Heart left ventricle (tissue), 16 donors: ENCODE measurements at regions not wholly inside any gene's neighbourhood (a gene's known extent, or its start where the extent isn't known, plus 50 kb on each side); places are given as distances from the start of the nearest gene placed in this dataset.

ENCODE experiments used
- ATAC-seq, 4 donors: fragments of 200-7000 bp; cut with Tn5 transposase; one replicate each; pipeline ENCODE4 v1.9.1; 2020 to 2022; ENCODE audit warnings: moderate library complexity in 4 of 4, mild to moderate bottlenecking in 3 of 4, moderate number of reproducible peaks in 1 of 4
- DNase-seq, 5 donors: peaks; one replicate each; pipeline ENCODE4 v3.0.0-alpha.2; 2020
- H3K27ac ChIP-seq, 12 donors: fragments of 200-600 bp; sonication (generic) in 4 of 12; one replicate each; pipeline versions ENCODE4 v1.5.0 to v1.8.0; 2016 to 2022; ENCODE audit warnings: mild to moderate bottlenecking in 2 of 12
- H3K27me3 ChIP-seq, 9 donors: fragments of 200-600 bp; sonication (generic) in 2 of 9; one replicate each; pipeline versions ENCODE4 v1.5.1 to v1.8.0; 2016 to 2022; ENCODE audit warnings: mild to moderate bottlenecking in 3 of 9
- H3K36me3 ChIP-seq, 9 donors: fragments of 200-600 bp; sonication (generic) in 2 of 9; one replicate each; pipeline versions ENCODE4 v1.5.0 to v1.8.0; 2018 to 2022; ENCODE audit warnings: mild to moderate bottlenecking in 2 of 9
- H3K4me1 ChIP-seq, 12 donors: fragments of 200-600 bp; sonication (generic) in 4 of 12; one replicate each; pipeline versions ENCODE4 v1.5.0 to v1.8.0; 2016 to 2022; ENCODE audit warnings: mild to moderate bottlenecking in 3 of 12
- H3K4me3 ChIP-seq, 12 donors: fragments of 200-600 bp; sonication (generic) in 4 of 12; one replicate each; pipeline versions ENCODE4 v1.5.0 to v1.8.0; 2017 to 2022; ENCODE audit warnings: mild to moderate bottlenecking in 9 of 12, moderate library complexity in 4 of 12
- H3K9me3 ChIP-seq, 12 donors: fragments of 200-600 bp; sonication (generic) in 4 of 12; one replicate each; pipeline versions ENCODE4 v1.5.0 to v1.8.0; 2016 to 2022; ENCODE audit warnings: mild to moderate bottlenecking in 1 of 12
- CTCF ChIP-seq, 12 donors: fragments of 200-600 bp; sonication (generic) in 4 of 12; IDR thresholded peaks; one replicate each; pipeline versions ENCODE4 v1.5.0 to v1.8.0; 2018 to 2022; ENCODE audit warnings: antibody characterized with exemption in 12 of 12, mild to moderate bottlenecking in 5 of 12
- POLR2A ChIP-seq, 2 donors: fragments of 450-650 bp; IDR thresholded peaks; one replicate each; pipeline ENCODE4 v1.6.1; 2017; ENCODE audit warnings: antibody characterized with exemption in 2 of 2, mild to moderate bottlenecking in 2 of 2, moderate library complexity in 2 of 2
- WGBS, 4 donors: extraction: QIAGEN DNeasy Blood & Tissue Kit in 2 of 4; methylation state at CpG; one replicate each; pipeline versions ENCODE4 v1.1.5 to v1.1.7; 2013 to 2018; 5-methylcytosine and 5-hydroxymethylcytosine counted together
- intact Hi-C, 10 donors: fragments of 100-400 bp; cut with DNase I; formaldehyde crosslinking; loops; one replicate each; pipeline versions ENCODE4 v1.11.1 to v1.14.2; 2022
- donor health status: ischemic (EF 13 %, LVEDD 7.1; RV severe dilation, severe dysfunction).
- donor health status: healthy with polysubstance abuse.
- donor health status: DM: no; HTN: yes; CAD: no.
- donor health status: DM: no; HTN: no; CAD: no.
- donor health status: ischemic (EF 25% LVEDD 6.9; RV normal size, moderate dysfunction).
- donor health status: ischemic (EF 25% LVEDD 5.7; RV mildly dilated, moderate dysfunction).
- donor health status: healthy.
- donor health status: DM: yes; HTN: yes; CAD: no.
- donor health status: ischemic (EF 35%, LVEDD 5.7; RV mildly dilated, moderate dysfunction).
- donor health status: nonischemic (EF 11% LVEDD 7.7; RV severe dilation, severe dysfunction).
- donor health status: DM: yes; HTN: yes; CAD: no.
- donor health status: PGD.
- donor health status: ischemic (EF 29% LVEDD 5.4; RV normal size, mild dysfunction).
- donor health status: nonischemic (EF 23%, LVEDD 6.1; RV moderate dilation, normal function).

- peak in 1 of 5 donors; percentile 19 for DNase-seq
Observed at GRCh38 chr11:69398529-69399492, 82.7 kb upstream of the LINC01488 start.

GRCh38 chr11:69400140-69400539, 81.3 kb upstream of the LINC01488 start:
- Histone ChIP-seq H3K27me3 (no peaks in the 10 kb centered on the region), H3K4me1 (peaks cover 0 to 13% (median 0%) of the 10 kb centered on the region in 12 donors), H3K36me3 (no peaks in the 10 kb centered on the region), H3K9me3 (peaks cover 0 to 10% (median 0%) of the 10 kb centered on the region in 12 donors), H3K4me3 (no peak overlapping the region), H3K27ac (no peak overlapping the region)
- 91 to 93% (median 92%) methylated on average over 2 of the region's 2 CpGs for WGBS, 4 donors
- DNase-seq, result no peak
- ATAC-seq, result no peak
- intact Hi-C loops, result no loop called here
- TF ChIP-seq POLR2A (IDR thresholded peaks at IDR 0.05), result no peak
- TF ChIP-seq CTCF (IDR thresholded peaks at IDR 0.05), result no peak

More at GRCh38 chr11:69398529-69399492, 82.7 kb upstream of the LINC01488 start:
- no peak for TF ChIP-seq POLR2A (IDR thresholded peaks at IDR 0.05)
- no peak for TF ChIP-seq CTCF (IDR thresholded peaks at IDR 0.05)
- WGBS, 4 donors, result 82 to 88% (median 85%) methylated on average over 27 to 28 of the region's 28 CpGs
- Histone ChIP-seq H3K9me3 (peaks cover 0 to 10% (median 0%) of the 10 kb centered on the region in 12 donors), H3K4me1 (peaks cover 0 to 14% (median 0%) of the 10 kb centered on the region in 12 donors), H3K27ac (no peak overlapping the region), H3K27me3 (no peaks in the 10 kb centered on the region), H3K36me3 (no peaks in the 10 kb centered on the region), H3K4me3 (no peak overlapping the region)
- ATAC-seq, result no peak
- intact Hi-C loops, result no loop called here

GRCh38 chr11:69400771-69401590, 80.5 kb upstream of the LINC01488 start:
- WGBS, 4 donors, result 85 to 92% (median 91%) methylated on average over 22 of the region's 22 CpGs
- DNase-seq, result no peak

GRCh38 chr11:69401715-69402114, 79.7 kb upstream of the LINC01488 start:
- no peak for ATAC-seq

More at GRCh38 chr11:69400771-69401590, 80.5 kb upstream of the LINC01488 start:
- H3K27me3 ChIP-seq, result no peaks in the 10 kb centered on the region
- intact Hi-C loops, result no loop called here
- no peak for TF ChIP-seq POLR2A (IDR thresholded peaks at IDR 0.05)
- H3K27ac ChIP-seq, result no peak overlapping the region
- H3K36me3 ChIP-seq, result no peaks in the 10 kb centered on the region
- H3K4me1 ChIP-seq, result peaks cover 0 to 7% (median 0%) of the 10 kb centered on the region in 12 donors
- peaks cover 0 to 10% (median 0%) of the 10 kb centered on the region in 12 donors for H3K9me3 ChIP-seq
- H3K4me3 ChIP-seq, result no peak overlapping the region
- no peak for ATAC-seq

More at GRCh38 chr11:69401715-69402114, 79.7 kb upstream of the LINC01488 start:
- no peaks in the 10 kb centered on the region for H3K36me3 ChIP-seq
- H3K27ac ChIP-seq, result no peak overlapping the region
- no peaks in the 10 kb centered on the region for H3K27me3 ChIP-seq
- TF ChIP-seq CTCF (IDR thresholded peaks at IDR 0.05) (no peak), POLR2A (IDR thresholded peaks at IDR 0.05) (no peak)
- peaks cover 0 to 10% (median 0%) of the 10 kb centered on the region in 12 donors for H3K9me3 ChIP-seq
- intact Hi-C loops, result no loop called here
- H3K4me3 ChIP-seq, result no peak overlapping the region
- no peak for DNase-seq
- 82 to 90% (median 86%) methylated on average over 5 of the region's 5 CpGs for WGBS, 4 donors
- H3K4me1 ChIP-seq, result peaks cover 0 to 7% (median 0%) of the 10 kb centered on the region in 12 donors
